MM.1S (cell line): ENCODE measurements at regions not wholly inside any gene's neighbourhood (a gene's known extent, or its start where the extent isn't known, plus 50 kb on each side); places are given as distances from the start of the nearest gene placed in this dataset.
"Not testable (repeated sequence)": the region's sequence is repeated elsewhere in the genome, so short reads cannot be mapped to it uniquely, and the experiment has no call there.

Source experiments
- DNase-seq: peaks from one replicate; pipeline ENCODE4 v3.0.0-alpha.2; 2015
- H2AFZ ChIP-seq: fragments of 300-600 bp; sonication (generic); 2 replicates; pipeline ENCODE4 v1.6.0; 2016; ENCODE audit warnings: antibody characterized with exemption, low read length
- H3F3A ChIP-seq: fragments of 300-600 bp; sonication (generic); 2 replicates; pipeline ENCODE4 v1.6.1; 2016; ENCODE audit warnings: mild to moderate bottlenecking, antibody characterized with exemption, low read length, moderate library complexity, mixed read lengths; ENCODE audit not compliant: insufficient read depth
- H3K27ac ChIP-seq: fragments of 300-600 bp; sonication (generic); 2 replicates; pipeline ENCODE4 v1.5.1; 2016; ENCODE audit warnings: mild to moderate bottlenecking, low read length
- H3K27me3 ChIP-seq: fragments of 300-600 bp; sonication (generic); replicated peaks from 2 replicates; pipeline ENCODE4 v1.6.0; 2016; ENCODE audit warnings: low read length; ENCODE audit not compliant: insufficient read depth
- H3K36me3 ChIP-seq: fragments of 300-600 bp; sonication (generic); replicated peaks from 2 replicates; pipeline ENCODE4 v1.6.1; 2016; ENCODE audit warnings: mild to moderate bottlenecking, low read length, mixed read lengths; ENCODE audit not compliant: insufficient read depth
- H3K4me1 ChIP-seq: fragments of 300-600 bp; sonication (generic); 2 replicates; pipeline ENCODE4 v1.6.1; 2016; ENCODE audit warnings: low read length, mixed read lengths
- H3K4me2 ChIP-seq: fragments of 300-600 bp; sonication (generic); 2 replicates; pipeline ENCODE4 v1.6.0; 2016; ENCODE audit warnings: low read depth, low read length
- H3K4me3 ChIP-seq: fragments of 300-600 bp; sonication (generic); 2 replicates; pipeline ENCODE4 v1.5.1; 2016; ENCODE audit warnings: low read length, mixed read lengths
- H3K79me2 ChIP-seq: fragments of 300-600 bp; sonication (generic); 2 replicates; pipeline ENCODE4 v1.6.1; 2016; ENCODE audit warnings: mixed run types, low read length, mixed read lengths
- H3K9ac ChIP-seq: fragments of 300-600 bp; sonication (generic); 2 replicates; pipeline ENCODE4 v1.6.1; 2016; ENCODE audit warnings: low read length, mixed read lengths
- H3K9me2 ChIP-seq: fragments of 300-600 bp; sonication (generic); replicated peaks from 2 replicates; pipeline ENCODE4 v1.6.1; 2016; ENCODE audit warnings: mild to moderate bottlenecking, low read length, mixed read lengths; ENCODE audit not compliant: insufficient read depth
- H3K9me3 ChIP-seq: fragments of 300-600 bp; sonication (generic); replicated peaks from 2 replicates; pipeline ENCODE4 v1.6.1; 2016; ENCODE audit warnings: mild to moderate bottlenecking, low read length, mixed read lengths; ENCODE audit not compliant: insufficient read depth
- H4K20me1 ChIP-seq: fragments of 300-600 bp; sonication (generic); 2 replicates; pipeline ENCODE4 v1.6.1; 2016; ENCODE audit warnings: mild to moderate bottlenecking, low read length, moderate library complexity, mixed read lengths; ENCODE audit not compliant: insufficient read depth
- CTCF ChIP-seq: fragments of 300-600 bp; sonication (generic); IDR thresholded peaks from 2 replicates; pipeline ENCODE4 v1.5.1; 2016; ENCODE audit warnings: antibody characterized with exemption, low read length, mixed read lengths
- EZH2 ChIP-seq: fragments of 300-600 bp; sonication (generic); optimal IDR thresholded peaks from 2 replicates; pipeline ENCODE3; 2017; ENCODE audit warnings: low read depth, mild to moderate bottlenecking, antibody characterized with exemption, low read length, mixed read lengths
- EZH2phosphoT487 ChIP-seq: fragments of 300-600 bp; sonication (generic); IDR thresholded peaks from 2 replicates; pipeline ENCODE4 v1.6.1; 2018; ENCODE audit warnings: antibody characterized with exemption, low read length

- H3K36me3 ChIP-seq: no peaks in the 10 kb centered on the region
- no peaks in the 10 kb centered on the region for H3K9me3 ChIP-seq
- H3K9me2 ChIP-seq: no peaks in the 10 kb centered on the region
- no peak overlapping the region for H3K27ac ChIP-seq
- TF ChIP-seq CTCF: no peak
- TF ChIP-seq EZH2phosphoT487: no peak
- TF ChIP-seq EZH2: no peak
- no peaks in the 10 kb centered on the region for H3K79me2 ChIP-seq
- H4K20me1 ChIP-seq: no peaks in the 10 kb centered on the region
- H3K27me3 ChIP-seq: no peaks in the 10 kb centered on the region
- H3K9ac ChIP-seq: no peak overlapping the region
- no peak for DNase-seq
- H2AFZ ChIP-seq: no peak overlapping the region
- H3K4me2 ChIP-seq: no peak overlapping the region
- no peaks in the 10 kb centered on the region for H3K4me1 ChIP-seq
- H3K4me3 ChIP-seq: no peak overlapping the region
- no peaks in the 10 kb centered on the region for H3F3A ChIP-seq
Measured at GRCh38 chr6:154937306-154938220, 57.6 kb upstream of the TIAM2 start.

GRCh38 chr6:154938221-154938580 is 56.9 kb upstream of the TIAM2 start:
- Histone ChIP-seq H3K9ac (no peak overlapping the region), H3K79me2 (no peaks in the 10 kb centered on the region), H3K27me3 (no peaks in the 10 kb centered on the region), H3K4me2 (no peak overlapping the region), H3K9me3 (no peaks in the 10 kb centered on the region), H2AFZ (no peak overlapping the region), H4K20me1 (no peaks in the 10 kb centered on the region), H3K36me3 (no peaks in the 10 kb centered on the region), H3K27ac (no peak overlapping the region), H3K9me2 (no peaks in the 10 kb centered on the region), H3K4me1 (no peaks in the 10 kb centered on the region), H3F3A (no peaks in the 10 kb centered on the region), H3K4me3 (no peak overlapping the region)
- DNase-seq: no peak
- TF ChIP-seq EZH2 (no peak), EZH2phosphoT487 (no peak), CTCF (no peak)

DNA sequence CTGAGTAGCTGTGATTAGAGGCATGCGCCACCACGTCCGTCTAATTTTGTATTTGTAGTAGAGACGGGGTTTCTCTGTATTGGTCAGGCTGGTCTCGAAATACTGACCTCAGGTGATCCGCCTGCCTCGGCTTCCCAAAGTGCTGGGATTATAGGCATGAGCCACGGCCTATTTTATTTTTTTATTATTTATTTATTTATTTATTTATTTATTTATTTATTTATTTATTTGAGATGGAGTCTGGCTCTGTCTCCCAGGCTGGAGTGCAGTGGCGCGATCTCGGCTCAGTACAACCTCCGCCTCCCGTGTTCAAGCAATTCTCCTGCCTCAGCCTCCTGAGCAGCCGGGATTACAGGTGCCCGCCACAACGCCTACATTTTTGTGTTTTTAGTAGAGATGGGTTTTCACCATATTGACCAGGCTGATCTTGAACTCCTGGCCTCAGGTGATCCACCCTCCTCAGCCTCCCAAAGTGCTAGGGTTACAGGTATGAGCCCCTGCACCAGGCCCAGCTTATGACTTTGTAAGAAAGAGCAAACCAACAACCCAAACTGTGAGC is 56.3 kb upstream of the TIAM2 start:
- not testable (repeated sequence) for H4K20me1 ChIP-seq, H3K79me2 ChIP-seq, H3K4me2 ChIP-seq, H3K9me2 ChIP-seq, H3K4me1 ChIP-seq, H3F3A ChIP-seq, H3K36me3 ChIP-seq, H3K4me3 ChIP-seq, H3K9ac ChIP-seq, H3K27me3 ChIP-seq, DNase-seq, H3K27ac ChIP-seq, H3K9me3 ChIP-seq, H2AFZ ChIP-seq

GRCh38 chr6:154942770-154943169 is 52.3 kb upstream of the TIAM2 start:
- no peak overlapping the region for H3K4me3 ChIP-seq
- H3K4me1 ChIP-seq: no peaks in the 10 kb centered on the region
- TF ChIP-seq EZH2phosphoT487 (no peak), CTCF (no peak)
- H4K20me1 ChIP-seq: no peaks in the 10 kb centered on the region
- no peaks in the 10 kb centered on the region for H3K79me2 ChIP-seq
- no peaks in the 10 kb centered on the region for H3F3A ChIP-seq
- H3K4me2 ChIP-seq: no peak overlapping the region
- no peak overlapping the region for H3K9ac ChIP-seq
- no peak for DNase-seq
- no peaks in the 10 kb centered on the region for H3K36me3 ChIP-seq
- no peaks in the 10 kb centered on the region for H3K9me3 ChIP-seq
- H2AFZ ChIP-seq: no peak overlapping the region
- H3K9me2 ChIP-seq: no peaks in the 10 kb centered on the region
- H3K27ac ChIP-seq: no peak overlapping the region
- H3K27me3 ChIP-seq: no peaks in the 10 kb centered on the region
